ENCODE measurements at regions not wholly inside any gene's neighbourhood (a gene's known extent, or its start where the extent isn't known, plus 50 kb on each side); places are given as distances from the start of the nearest gene placed in this dataset.
A peak's percentile ranks its signal among the peaks of the same experiment; 100 is the strongest.

- no peak overlapping the region for H3K4me3 ChIP-seq (ENCODE audit: low read length)
- DNase-seq (ENCODE audit: low read depth): no peak
- TF ChIP-seq, protein P1, sequence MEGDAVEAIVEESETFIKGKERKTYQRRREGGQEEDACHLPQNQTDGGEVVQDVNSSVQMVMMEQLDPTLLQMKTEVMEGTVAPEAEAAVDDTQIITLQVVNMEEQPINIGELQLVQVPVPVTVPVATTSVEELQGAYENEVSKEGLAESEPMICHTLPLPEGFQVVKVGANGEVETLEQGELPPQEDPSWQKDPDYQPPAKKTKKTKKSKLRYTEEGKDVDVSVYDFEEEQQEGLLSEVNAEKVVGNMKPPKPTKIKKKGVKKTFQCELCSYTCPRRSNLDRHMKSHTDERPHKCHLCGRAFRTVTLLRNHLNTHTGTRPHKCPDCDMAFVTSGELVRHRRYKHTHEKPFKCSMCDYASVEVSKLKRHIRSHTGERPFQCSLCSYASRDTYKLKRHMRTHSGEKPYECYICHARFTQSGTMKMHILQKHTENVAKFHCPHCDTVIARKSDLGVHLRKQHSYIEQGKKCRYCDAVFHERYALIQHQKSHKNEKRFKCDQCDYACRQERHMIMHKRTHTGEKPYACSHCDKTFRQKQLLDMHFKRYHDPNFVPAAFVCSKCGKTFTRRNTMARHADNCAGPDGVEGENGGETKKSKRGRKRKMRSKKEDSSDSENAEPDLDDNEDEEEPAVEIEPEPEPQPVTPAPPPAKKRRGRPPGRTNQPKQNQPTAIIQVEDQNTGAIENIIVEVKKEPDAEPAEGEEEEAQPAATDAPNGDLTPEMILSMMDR (conservative IDR thresholded peaks at IDR 0.05; ENCODE audit: low read length): no peak
Measured at GRCh38 chr7:86970547-86970946, 88.9 kb downstream of the ELAPOR2 start.

GRCh38 chr7:86969865-86970264 lies 89.6 kb downstream of the ELAPOR2 start:
- no peak for DNase-seq (ENCODE audit: low read depth)
- TF ChIP-seq, protein P1 (conservative IDR thresholded peaks at IDR 0.05; ENCODE audit: low read length): no peak
- H3K4me3 ChIP-seq (ENCODE audit: low read length): no peak overlapping the region

DNA sequence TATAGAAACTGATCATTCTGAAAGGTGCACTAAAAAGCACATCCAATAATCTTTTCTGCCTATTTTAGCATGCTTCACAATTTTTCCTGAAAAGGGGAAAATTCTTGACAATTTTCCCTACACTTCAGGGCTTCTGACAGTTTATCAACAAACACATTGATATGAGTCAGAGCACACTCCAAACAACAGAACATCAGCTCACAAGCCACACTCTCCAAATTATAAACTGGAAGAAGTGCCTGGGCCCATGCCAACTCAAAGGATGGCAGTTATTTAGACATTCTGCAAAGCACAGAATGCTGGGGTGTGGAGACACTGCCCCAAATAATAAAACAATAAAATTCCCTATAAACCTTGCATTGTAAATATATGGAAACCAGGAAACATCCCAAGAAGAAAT lies 90.8 kb downstream of the ELAPOR2 start:
- TF ChIP-seq, protein P1 (conservative IDR thresholded peaks at IDR 0.05; ENCODE audit: low read length): no peak
- DNase-seq (ENCODE audit: low read depth): no peak
- no peak overlapping the region for H3K4me3 ChIP-seq (ENCODE audit: low read length)

DNA sequence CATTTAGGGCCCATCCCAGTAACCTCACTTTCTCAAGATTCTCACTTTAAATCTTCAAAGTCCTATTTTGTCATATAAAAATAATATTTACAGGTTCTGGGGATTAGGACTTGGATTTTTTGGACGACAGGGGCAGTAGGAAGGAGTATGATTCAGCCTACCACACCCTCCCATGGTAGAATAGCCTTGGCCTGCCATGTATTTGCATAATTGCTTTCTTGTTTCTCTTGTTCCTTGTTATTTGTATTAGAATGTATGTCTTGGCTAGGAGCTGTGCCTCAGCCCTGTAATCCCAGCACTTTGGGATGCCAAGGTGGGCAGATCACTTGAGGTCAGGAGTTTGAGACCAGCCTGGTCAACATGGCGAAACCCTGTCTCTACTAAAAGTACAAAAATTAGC lies 92.5 kb downstream of the ELAPOR2 start:
- TF ChIP-seq, protein P1 (conservative IDR thresholded peaks at IDR 0.05; ENCODE audit: low read length): no peak
- H3K4me3 ChIP-seq (ENCODE audit: low read length): no peak overlapping the region
- DNase-seq (ENCODE audit: low read depth): no peak

DNA sequence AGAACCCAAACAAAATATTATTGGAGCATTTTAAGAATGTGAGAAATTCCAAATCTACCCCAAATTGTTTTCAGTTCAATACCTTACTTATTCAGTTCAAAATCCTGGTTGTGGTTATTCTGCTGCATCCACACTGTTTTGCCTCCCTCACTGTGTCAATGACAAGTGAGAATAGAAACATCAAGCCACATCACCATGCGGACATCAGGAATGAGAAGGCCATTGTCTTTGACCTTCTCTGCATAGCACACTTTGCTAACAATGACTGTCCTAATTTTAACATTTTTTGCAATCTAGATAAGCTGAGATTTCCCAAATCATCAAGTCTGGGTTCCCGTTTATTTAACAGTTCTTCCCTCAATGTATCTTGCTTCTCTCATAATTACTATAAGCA lies 93.7 kb downstream of the ELAPOR2 start:
- TF ChIP-seq, protein P1 (conservative IDR thresholded peaks at IDR 0.05; ENCODE audit: low read length): no peak
- no peak for DNase-seq (ENCODE audit: low read depth)
- H3K4me3 ChIP-seq (ENCODE audit: low read length): no peak overlapping the region

GRCh38 chr7:86964973-86965726 lies 94.3 kb downstream of the ELAPOR2 start:
- no peak for DNase-seq (ENCODE audit: low read depth)
- no peak overlapping the region for H3K4me3 ChIP-seq (ENCODE audit: low read length)
- TF ChIP-seq, protein P1 (conservative IDR thresholded peaks at IDR 0.05; ENCODE audit: low read length): no peak

DNA sequence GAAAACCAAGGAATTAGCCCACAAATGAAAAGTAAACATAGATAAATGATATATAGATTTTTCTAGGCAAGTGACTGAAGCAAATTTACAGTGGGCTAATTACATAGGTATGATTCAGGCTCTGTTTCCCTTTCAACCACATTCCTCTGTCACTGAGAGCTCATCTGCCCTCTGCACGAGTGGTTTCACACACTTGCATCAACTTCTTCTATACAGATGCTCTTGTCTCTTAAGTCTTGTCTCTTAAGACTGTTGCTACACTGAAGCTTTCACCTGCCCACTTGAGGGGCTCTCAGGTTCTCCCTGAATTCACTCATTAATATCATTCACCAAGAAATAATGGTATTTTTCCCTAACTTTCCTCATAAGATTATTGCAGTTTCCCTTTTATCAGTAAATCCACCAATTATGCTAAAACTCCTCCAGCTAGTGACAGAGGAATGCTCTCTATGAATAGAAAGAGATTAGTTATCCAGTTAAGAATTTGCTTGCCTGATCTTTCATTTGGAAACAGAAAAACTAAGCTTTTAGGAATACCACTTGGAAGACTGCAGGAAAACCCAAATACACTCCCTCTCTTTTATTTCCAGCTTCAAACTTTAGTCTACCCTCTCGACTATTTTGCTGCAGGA lies 95.7 kb downstream of the ELAPOR2 start:
- peak; percentile 68 for DNase-seq (ENCODE audit: low read depth)
- TF ChIP-seq, protein P1 (conservative IDR thresholded peaks at IDR 0.05; ENCODE audit: low read length): no peak
- H3K4me3 ChIP-seq (ENCODE audit: low read length): no peak overlapping the region
